Activated naive CD4-positive, alpha-beta T cell treated with anti-CD3 and anti-CD28 coated beads for 36 hours (primary cell): ENCODE measurements at regions not wholly inside any gene's neighbourhood (a gene's known extent, or its start where the extent isn't known, plus 50 kb on each side); places are given as distances from the start of the nearest gene placed in this dataset.

ENCODE experiments used
- CTCF ChIA-PET: fragments of 350-600 bp; sonication (Branson Sonifier 250); formaldehyde crosslinking; loops from one replicate; lab custom pipeline; 2021; ENCODE audit warnings: antibody characterized with exemption; lab: Charles Lee
- DNase-seq: peaks from one replicate; pipeline ENCODE4 v3.0.0-alpha.2; 2020
- H3K27ac Mint-ChIP-seq: one replicate; pipeline ENCODE4 v1.8.0; 2021; ENCODE audit warnings: mild to moderate bottlenecking, mixed read lengths
- H3K27me3 Mint-ChIP-seq: one replicate; pipeline ENCODE4 v1.8.0; 2021; ENCODE audit warnings: low read depth, mixed read lengths
- H3K36me3 Mint-ChIP-seq: one replicate; pipeline ENCODE4 v1.8.0; 2021; ENCODE audit warnings: low read depth, mixed read lengths
- H3K4me1 Mint-ChIP-seq: one replicate; pipeline ENCODE4 v1.8.0; 2021; ENCODE audit warnings: low read depth, mixed read lengths
- H3K4me3 Mint-ChIP-seq: one replicate; pipeline ENCODE4 v1.8.0; 2021; ENCODE audit warnings: mild to moderate bottlenecking, moderate library complexity, mixed read lengths
- H3K9me3 Mint-ChIP-seq: one replicate; pipeline ENCODE4 v1.8.0; 2021; ENCODE audit warnings: mixed read lengths
- intact Hi-C: fragments of 100-400 bp; cut with micrococcal nuclease; formaldehyde crosslinking; loops from one replicate; pipeline ENCODE4 v1.15.1; 2023

DNA sequence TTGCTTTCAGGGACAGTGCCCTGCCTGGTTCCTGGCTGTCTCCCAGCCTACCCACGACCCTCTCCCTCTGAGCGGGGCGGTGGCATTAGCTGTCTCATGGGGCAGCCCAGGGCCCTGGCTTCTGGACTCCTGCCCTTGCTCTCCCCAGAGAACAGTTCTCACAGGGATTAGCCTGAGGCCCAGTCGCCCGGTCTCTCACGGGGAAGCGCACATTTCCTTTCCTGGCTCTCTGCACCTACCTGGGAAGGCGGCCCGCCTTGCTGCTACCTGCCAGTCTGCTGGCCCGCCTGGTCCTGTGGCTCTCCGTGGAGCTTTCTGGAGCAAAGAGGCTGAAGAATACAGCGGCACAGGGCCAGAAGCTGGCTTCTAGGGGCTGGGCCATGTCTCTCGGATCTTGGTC, 128.4 kb downstream of the FHDC1 start:
- Mint-ChIP-seq H3K27me3 (no peaks in the 10 kb centered on the region), H3K4me3 (no peak overlapping the region), H3K27ac (no peak overlapping the region), H3K4me1 (no peaks in the 10 kb centered on the region), H3K9me3 (no peaks in the 10 kb centered on the region), H3K36me3 (no peaks in the 10 kb centered on the region)
- DNase-seq, result no peak
- intact Hi-C loops, result no loop called here
- CTCF ChIA-PET, result no interaction called here

DNA sequence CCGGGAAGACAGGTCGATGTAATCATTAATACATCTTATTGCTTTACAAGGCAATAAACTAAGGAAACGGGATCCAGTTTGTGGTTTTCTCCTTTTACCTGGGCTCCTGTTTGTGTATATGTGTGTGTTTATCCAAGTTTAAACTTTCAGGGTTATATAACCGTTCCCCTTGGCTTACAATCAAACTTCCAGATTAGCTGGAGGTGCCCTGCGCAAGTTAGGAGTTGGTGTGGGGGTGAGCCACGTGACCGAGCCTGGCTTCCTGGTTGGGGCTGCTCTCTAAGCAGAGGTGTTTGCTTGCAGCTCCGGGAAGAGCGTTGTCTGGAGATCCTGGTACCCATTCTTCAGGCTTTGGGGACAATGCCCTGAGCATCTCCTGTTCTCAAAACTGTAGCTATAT, 129.2 kb downstream of the FHDC1 start:
- Mint-ChIP-seq H3K4me3 (no peak overlapping the region), H3K4me1 (no peaks in the 10 kb centered on the region), H3K9me3 (no peaks in the 10 kb centered on the region), H3K36me3 (no peaks in the 10 kb centered on the region), H3K27ac (no peak overlapping the region), H3K27me3 (no peaks in the 10 kb centered on the region)
- DNase-seq, result no peak
- CTCF ChIA-PET, result no interaction called here
- intact Hi-C loops, result no loop called here

- no peak overlapping the region for H3K4me3 Mint-ChIP-seq
- DNase-seq, result no peak
- CTCF ChIA-PET, result no interaction called here
- H3K27me3 Mint-ChIP-seq, result no peaks in the 10 kb centered on the region
- H3K4me1 Mint-ChIP-seq, result no peaks in the 10 kb centered on the region
- H3K27ac Mint-ChIP-seq, result no peak overlapping the region
- no peaks in the 10 kb centered on the region for H3K36me3 Mint-ChIP-seq
- H3K9me3 Mint-ChIP-seq, result no peaks in the 10 kb centered on the region
- intact Hi-C loops, result no loop called here
These were observed 131.3 kb downstream of the FHDC1 start for GRCh38 chr4:153067376-153067775.

GRCh38 chr4:153068751-153069150, 132.6 kb downstream of the FHDC1 start:
- Mint-ChIP-seq H3K9me3 (no peaks in the 10 kb centered on the region), H3K27ac (no peak overlapping the region), H3K36me3 (no peaks in the 10 kb centered on the region), H3K4me3 (no peak overlapping the region), H3K4me1 (no peaks in the 10 kb centered on the region), H3K27me3 (no peaks in the 10 kb centered on the region)
- CTCF ChIA-PET, result no interaction called here
- intact Hi-C loops, result no loop called here
- DNase-seq, result no peak

- Mint-ChIP-seq H3K27me3 (no peaks in the 10 kb centered on the region), H3K36me3 (no peaks in the 10 kb centered on the region), H3K27ac (no peak overlapping the region), H3K4me3 (no peak overlapping the region), H3K4me1 (no peaks in the 10 kb centered on the region), H3K9me3 (no peaks in the 10 kb centered on the region)
- intact Hi-C loops, result no loop called here
- no peak for DNase-seq
- CTCF ChIA-PET, result no interaction called here
These were observed 132.2 kb upstream of the TRIM2 start for GRCh38 chr4:153071958-153072598.

DNA sequence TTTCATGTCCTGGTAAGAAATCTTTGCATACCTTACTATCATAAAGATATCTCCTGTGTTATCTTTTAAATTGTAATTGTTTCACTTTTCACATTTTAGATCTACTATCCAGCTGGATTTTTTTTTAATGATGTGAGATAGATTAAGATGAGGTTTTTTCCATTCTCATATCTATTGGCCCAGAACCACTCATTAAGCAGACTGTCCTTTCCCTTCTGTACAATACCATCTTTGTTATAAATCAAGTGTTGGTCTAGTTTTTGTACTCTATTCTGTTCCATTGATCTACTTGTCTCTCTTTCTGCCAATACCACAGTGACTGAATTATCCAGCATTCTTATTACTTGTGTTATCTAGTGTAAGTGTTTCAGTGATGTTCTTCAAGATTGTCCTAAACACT, 131.6 kb upstream of the TRIM2 start:
- H3K9me3 Mint-ChIP-seq, result no peaks in the 10 kb centered on the region
- H3K4me3 Mint-ChIP-seq, result no peak overlapping the region
- no peaks in the 10 kb centered on the region for H3K4me1 Mint-ChIP-seq
- no peak for DNase-seq
- H3K27me3 Mint-ChIP-seq, result no peaks in the 10 kb centered on the region
- H3K36me3 Mint-ChIP-seq, result no peaks in the 10 kb centered on the region
- no peak overlapping the region for H3K27ac Mint-ChIP-seq
- intact Hi-C loops, result no loop called here
- CTCF ChIA-PET, result interaction anchor here (0.9 kb wide), 1 partner anchor 11 kb away, joined by 3 read pairs; no protein-coding TSS in a partner anchor

- Mint-ChIP-seq H3K36me3 (no peaks in the 10 kb centered on the region), H3K27me3 (no peaks in the 10 kb centered on the region), H3K4me1 (no peaks in the 10 kb centered on the region), H3K4me3 (no peak overlapping the region), H3K9me3 (no peaks in the 10 kb centered on the region), H3K27ac (no peak overlapping the region)
- intact Hi-C loops, result no loop called here
- no peak for DNase-seq
- CTCF ChIA-PET, result interaction anchor here (0.7 to 1.9 kb wide), 4 partner anchors 9 to 245 kb away, joined by 3 to 10 read pairs (median 3); no protein-coding TSS in a partner anchor
These were observed 129.8 kb upstream of the TRIM2 start for GRCh38 chr4:153074486-153074885.

GRCh38 chr4:153074936-153075630, 129.2 kb upstream of the TRIM2 start:
- intact Hi-C loops, result no loop called here
- no peaks in the 10 kb centered on the region for H3K27me3 Mint-ChIP-seq
- no peak overlapping the region for H3K27ac Mint-ChIP-seq
- CTCF ChIA-PET, result interaction anchor here (0.5 to 1.9 kb wide), 6 partner anchors 8 to 786 kb away, joined by 3 to 10 read pairs (median 3); no protein-coding TSS in a partner anchor
- H3K4me1 Mint-ChIP-seq, result peaks cover 5% of the 10 kb centered on the region
- H3K9me3 Mint-ChIP-seq, result no peaks in the 10 kb centered on the region
- no peak overlapping the region for H3K4me3 Mint-ChIP-seq
- DNase-seq, result no peak
- no peaks in the 10 kb centered on the region for H3K36me3 Mint-ChIP-seq

DNA sequence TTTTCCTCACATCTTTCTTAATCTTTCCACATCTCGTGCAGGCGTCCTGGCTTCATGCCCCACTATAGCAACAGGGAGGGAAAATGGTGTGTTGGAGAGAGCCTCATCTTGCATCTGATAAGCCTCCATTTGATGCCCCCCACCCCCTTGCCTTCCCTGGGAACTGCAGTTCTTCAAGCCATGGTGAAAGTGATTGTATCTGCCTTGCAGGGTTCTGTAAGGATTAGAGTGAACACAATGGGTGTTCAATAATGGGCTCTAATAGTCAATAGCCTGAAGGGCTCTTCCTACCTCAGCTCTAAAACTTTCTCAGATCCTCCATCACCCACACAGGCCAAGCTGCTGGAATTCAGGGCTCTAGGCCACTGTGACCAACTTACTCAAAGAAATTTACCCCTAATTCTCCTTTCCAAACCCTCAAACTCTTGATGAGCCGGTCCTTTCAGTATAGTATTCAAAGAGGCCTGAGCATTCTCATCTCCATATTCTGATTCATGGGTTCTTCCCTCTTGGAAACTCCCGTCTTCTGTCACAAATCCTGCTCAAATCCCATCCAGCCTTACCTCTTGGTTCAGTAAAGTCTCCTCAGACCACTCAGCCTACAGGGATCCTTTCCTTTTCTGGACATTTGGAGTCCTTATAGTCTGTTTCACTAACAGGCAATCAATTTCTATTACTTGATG, 128.3 kb upstream of the TRIM2 start:
- Mint-ChIP-seq H3K27ac (no peak overlapping the region), H3K9me3 (no peaks in the 10 kb centered on the region), H3K27me3 (peaks cover 2% of the 10 kb centered on the region), H3K36me3 (no peaks in the 10 kb centered on the region), H3K4me1 (peaks cover 11% of the 10 kb centered on the region), H3K4me3 (no peak overlapping the region)
- no peak for DNase-seq
- intact Hi-C loops, result no loop called here
- CTCF ChIA-PET, result interaction anchor here (0.7 to 1.9 kb wide), 3 partner anchors 8 to 52 kb away, joined by 3 to 10 read pairs (median 5); no protein-coding TSS in a partner anchor

- peaks cover 2% of the 10 kb centered on the region for H3K27me3 Mint-ChIP-seq
- H3K9me3 Mint-ChIP-seq, result no peaks in the 10 kb centered on the region
- no peak overlapping the region for H3K4me3 Mint-ChIP-seq
- intact Hi-C loops, result no loop called here
- DNase-seq, result no peak
- CTCF ChIA-PET, result no interaction called here
- peaks cover 11% of the 10 kb centered on the region for H3K4me1 Mint-ChIP-seq
- no peak overlapping the region for H3K27ac Mint-ChIP-seq
- no peaks in the 10 kb centered on the region for H3K36me3 Mint-ChIP-seq
These were observed 127.4 kb upstream of the TRIM2 start for GRCh38 chr4:153076861-153077260.

- no peak for DNase-seq
- CTCF ChIA-PET, result interaction anchor here (0.8 to 8.8 kb wide), 5 partner anchors 10 to 232 kb away, joined by 3 to 376 read pairs (median 3); no protein-coding TSS in a partner anchor
- Mint-ChIP-seq H3K27me3 (peaks cover 2% of the 10 kb centered on the region), H3K36me3 (no peaks in the 10 kb centered on the region), H3K4me3 (no peak overlapping the region), H3K4me1 (peaks cover 33% of the 10 kb centered on the region), H3K9me3 (no peaks in the 10 kb centered on the region), H3K27ac (no peak overlapping the region)
- intact Hi-C loops, result loop anchor here (5.0 to 10.0 kb wide), 2 partner anchors 395 to 673 kb away; no protein-coding TSS in a partner anchor
These were observed 124.3 kb upstream of the TRIM2 start for GRCh38 chr4:153079857-153080391.

- CTCF ChIA-PET, result interaction anchor here (0.6 to 8.8 kb wide), 10 partner anchors 9 to 237 kb away, joined by 3 to 376 read pairs (median 4); partner anchors contain the start of gene FHDC1
- H3K27me3 Mint-ChIP-seq, result peaks cover 2% of the 10 kb centered on the region
- H3K36me3 Mint-ChIP-seq, result no peaks in the 10 kb centered on the region
- H3K9me3 Mint-ChIP-seq, result no peaks in the 10 kb centered on the region
- peaks cover 43% of the 10 kb centered on the region for H3K4me1 Mint-ChIP-seq
- no peak overlapping the region for H3K4me3 Mint-ChIP-seq
- no peak for DNase-seq
- intact Hi-C loops, result loop anchor here (5.0 to 10.0 kb wide), 2 partner anchors 396 to 674 kb away; no protein-coding TSS in a partner anchor
- no peak overlapping the region for H3K27ac Mint-ChIP-seq
These were observed 123.2 kb upstream of the TRIM2 start for GRCh38 chr4:153081006-153081580.
